ENCODE measurements at regions not wholly inside any gene's neighbourhood (a gene's known extent, or its start where the extent isn't known, plus 50 kb on each side); places are given as distances from the start of the nearest gene placed in this dataset.

GRCh38 chr7:156140447-156140846 lies 328.2 kb upstream of the SHH start:
- intact Hi-C loops (cut with micrococcal nuclease): no loop called here
- no peak overlapping the region for H2BK20ac ChIP-seq (ENCODE audit: low read depth, low read length)
- no peaks in the 10 kb centered on the region for H4K20me1 ChIP-seq (ENCODE audit: insufficient read depth, low read length)
- no peaks in the 10 kb centered on the region for H3K4me1 ChIP-seq (ENCODE audit: control insufficient read depth, insufficient read depth, low read length)
- no peak overlapping the region for H3K56ac ChIP-seq (ENCODE audit: extremely low read depth, insufficient read depth, low read length)
- H3K79me1 ChIP-seq (ENCODE audit: low read depth in 1 of 2, low read length in 2 of 2): no peaks in the 10 kb centered on the region
- in situ Hi-C loops (cut with MboI; ENCODE audit: low sequenced_read_pairs): no loop called here
- no peak overlapping the region for H2AFZ ChIP-seq (replicated peaks; ENCODE audit: low read length, poor library complexity)
- TF ChIP-seq CHD1 (IDR thresholded peaks at IDR 0.05; ENCODE audit: low read depth, low read length) (no peak), FOS (IDR thresholded peaks at IDR 0.05; ENCODE audit: low read depth, low read length) (no peak), MAFK (IDR thresholded peaks at IDR 0.05; ENCODE audit: low read depth, low read length) (no peak), CTCF (conservative IDR thresholded peaks at IDR 0.05; ENCODE audit: low read depth, low read length) (no peak), RFX5 (IDR thresholded peaks at IDR 0.05; ENCODE audit: low read depth, low read length) (no peak), RCOR1 (IDR thresholded peaks at IDR 0.05; ENCODE audit: insufficient replicate concordance, low read length) (no peak), RAD21 (IDR thresholded peaks at IDR 0.05; ENCODE audit: low read length) (no peak)
- H2BK120ac ChIP-seq (ENCODE audit: low read depth, low read length): no peak overlapping the region
- no TSS peak for BruUV-seq (replicated peaks)
- H2BK5ac ChIP-seq (ENCODE audit: low read depth, low read length, poor library complexity, severe bottlenecking): no peak overlapping the region
- no peak overlapping the region for H4K5ac ChIP-seq (ENCODE audit: low read depth, low read length)
- dilution Hi-C loops (cut with HindIII; ENCODE audit: low sequenced_read_pairs, unreplicated experiment): no loop called here
- H4K8ac ChIP-seq (ENCODE audit: low read depth in 2 of 2, low read length in 2 of 2): no peak overlapping the region
- 56% methylated on average over 5 of the region's 7 CpGs; no CpG with 5 or more reads in 1 of the 2 experiments for WGBS, 2 experiments (ENCODE audit: extremely low coverage in 2 of 2, insufficient read length in 1 of 2)
- H4K91ac ChIP-seq (ENCODE audit: insufficient read depth, low read depth, low read length): no peak overlapping the region
- no peak overlapping the region for H3K4me2 ChIP-seq (ENCODE audit: low read depth, low read length)
- no peak overlapping the region for H3K18ac ChIP-seq (ENCODE audit: low read depth, low read length)
- H3K9me1 ChIP-seq (ENCODE audit: insufficient read depth, low read length): no peaks in the 10 kb centered on the region
- H2BK15ac ChIP-seq (ENCODE audit: low read depth, low read length): no peak overlapping the region
- H2AK5ac ChIP-seq (ENCODE audit: low read depth, low read length): no peak overlapping the region
- DNase-seq (no peak), ATAC-seq (ENCODE audit: low read depth) (no peak)
- POLR2A ChIA-PET (ENCODE audit: unreplicated experiment): no interaction called here
- no peaks in the 10 kb centered on the region for H3K27me3 ChIP-seq (ENCODE audit: control insufficient read depth, insufficient read depth, low read length)
- no peak overlapping the region for H3K23ac ChIP-seq (ENCODE audit: low read depth, low read length)
- H3K4me3 ChIP-seq (ENCODE audit: insufficient read depth, low read depth, low read length): no peak overlapping the region
- no peak overlapping the region for H3K27ac ChIP-seq (ENCODE audit: insufficient read depth, low read length)
- H3K36me3 ChIP-seq (ENCODE audit: control insufficient read depth, insufficient read depth, low read length): no peaks in the 10 kb centered on the region
- H3K14ac ChIP-seq (replicated peaks; ENCODE audit: low read depth, low read length): no peak overlapping the region
- CTCF ChIA-PET: no interaction called here
- H3K9me3 ChIP-seq (ENCODE audit: control insufficient read depth, insufficient read depth, low read length): peaks cover 43% of the 10 kb centered on the region
- no peak overlapping the region for H3K4ac ChIP-seq (ENCODE audit: low read depth, low read length)
- H3K9ac ChIP-seq (ENCODE audit: low read depth, low read length): no peak overlapping the region
- H2AK9ac ChIP-seq (replicated peaks; ENCODE audit: low read depth, low read length, poor library complexity): no peak overlapping the region
